ENCODE measurements at regions not wholly inside any gene's neighbourhood (a gene's known extent, or its start where the extent isn't known, plus 50 kb on each side); places are given as distances from the start of the nearest gene placed in this dataset.

DNA sequence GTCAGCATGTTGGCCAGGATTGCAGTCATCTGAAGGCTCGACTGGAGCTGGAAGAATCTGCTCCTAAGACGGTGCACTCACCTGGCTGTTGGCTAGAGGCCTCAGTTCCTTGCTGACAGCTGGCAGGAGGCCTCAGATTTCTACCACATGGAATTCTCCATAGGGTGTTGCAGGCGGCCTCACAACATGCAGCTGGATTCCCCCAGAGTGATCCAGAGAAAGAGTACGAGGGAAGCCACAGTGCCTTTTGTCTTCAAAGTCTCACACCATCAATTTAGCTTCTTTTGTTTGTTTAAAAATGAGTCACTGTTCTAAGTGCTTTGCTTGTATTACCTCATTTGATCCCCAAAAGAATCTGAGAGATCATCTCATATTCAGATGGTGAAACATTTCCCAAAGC, 65.5 kb upstream of the FYN start:
- ATAC-seq (no peak), DNase-seq (no peak)
- H3K4me1 Mint-ChIP-seq, result peaks cover 0 to 12% (median 0%) of the 10 kb centered on the region in 7 donors
- no peak overlapping the region for H3K4me3 ChIP-seq (ENCODE audit: low read length)
- peaks cover 0 to 9% (median 0%) of the 10 kb centered on the region in 5 donors for H3K36me3 Mint-ChIP-seq
- no peak overlapping the region for H3K27ac ChIP-seq (ENCODE audit: low read depth, low read length)
- no peaks in the 10 kb centered on the region for H3K36me3 ChIP-seq (ENCODE audit: control insufficient read depth in 2 of 3, insufficient read depth in 3 of 3, low read length in 3 of 3)
- no peak overlapping the region for H3K4me3 Mint-ChIP-seq
- intact Hi-C loops (cut with micrococcal nuclease), result no loop called here
- no peaks in the 10 kb centered on the region for H3K4me1 ChIP-seq (ENCODE audit: control insufficient read depth in 2 of 2, insufficient read depth in 2 of 2, low read length in 2 of 2)
- no peaks in the 10 kb centered on the region for H3K9me3 ChIP-seq (ENCODE audit: control insufficient read depth in 2 of 3, low read length in 3 of 3)
- H3K27me3 Mint-ChIP-seq, result peaks cover 0 to 3% (median 0%) of the 10 kb centered on the region in 5 donors
- ChIA-PET POLR2A (interaction anchor here (0.5 to 1.3 kb wide), 6 partner anchors 11 to 449 kb away, joined by 3 to 4 read pairs (median 3); no protein-coding TSS in a partner anchor), CTCF (interaction anchor here (1.0 kb wide), 1 partner anchor 16 kb away, joined by 3 read pairs; no protein-coding TSS in a partner anchor)
- no peak overlapping the region for H3K27ac Mint-ChIP-seq
- H3K9me3 Mint-ChIP-seq, result peaks cover 0 to 12% (median 0%) of the 10 kb centered on the region in 11 donors
- no peaks in the 10 kb centered on the region for H3K27me3 ChIP-seq (ENCODE audit: control insufficient read depth in 2 of 2, insufficient read depth in 2 of 2, low read length in 2 of 2)

DNA sequence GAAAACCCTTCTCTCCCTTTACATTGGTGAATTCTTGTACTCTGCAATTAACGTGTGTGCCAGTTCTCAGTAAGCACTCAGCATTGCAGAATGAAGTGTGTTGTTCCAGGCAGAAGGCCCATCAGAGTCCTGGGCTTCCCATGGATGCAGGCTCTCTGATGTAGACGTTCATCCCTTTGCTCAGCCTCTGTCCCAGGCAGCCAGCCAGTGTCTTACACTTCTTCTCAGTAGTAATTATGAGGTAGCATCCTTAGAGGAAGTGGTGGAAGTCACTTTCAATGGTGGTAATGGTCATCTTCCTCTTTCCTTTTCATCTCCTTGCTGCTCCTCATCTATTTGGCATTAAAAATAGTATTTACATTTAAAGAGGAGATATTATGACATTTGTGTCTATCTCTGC, 66.7 kb upstream of the FYN start:
- intact Hi-C loops (cut with micrococcal nuclease), result no loop called here
- peaks cover 0 to 16% (median 0%) of the 10 kb centered on the region in 7 donors for H3K4me1 Mint-ChIP-seq
- H3K27ac Mint-ChIP-seq, result peak overlapping the region in 1 of 9 donors; percentile 11

DNA sequence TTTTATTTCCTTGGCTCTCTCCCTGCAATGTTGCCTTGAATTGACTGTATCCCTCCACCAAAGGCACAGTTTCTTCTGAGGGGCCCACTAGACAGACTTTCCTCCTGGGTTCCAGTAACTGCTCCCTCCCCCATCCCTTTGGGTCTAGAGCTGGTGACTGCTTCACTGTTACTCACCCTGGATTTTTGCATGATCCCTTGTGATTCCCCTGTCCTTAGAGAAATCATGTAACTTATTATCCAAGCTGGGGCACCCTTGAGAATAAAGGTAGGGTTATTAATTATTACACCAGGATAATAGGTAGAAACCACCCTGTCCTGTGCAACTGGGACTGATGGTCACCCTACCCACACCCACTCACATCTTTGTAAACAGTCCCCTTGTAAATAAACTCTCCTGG, 67.5 kb upstream of the FYN start:
- Mint-ChIP-seq H3K9me3 (peaks cover 0 to 15% (median 0%) of the 10 kb centered on the region in 11 donors), H3K27me3 (peaks cover 0 to 4% (median 0%) of the 10 kb centered on the region in 5 donors), H3K4me3 (no peak overlapping the region), H3K4me1 (peaks cover 0 to 15% (median 0%) of the 10 kb centered on the region in 7 donors), H3K36me3 (peaks cover 0 to 9% (median 0%) of the 10 kb centered on the region in 5 donors), H3K27ac (peak overlapping the region in 1 of 9 donors; percentile 23)
- Histone ChIP-seq H3K4me3 (ENCODE audit: low read length) (no peak overlapping the region), H3K4me1 (ENCODE audit: control insufficient read depth in 2 of 2, insufficient read depth in 2 of 2, low read length in 2 of 2) (no peaks in the 10 kb centered on the region), H3K27ac (ENCODE audit: low read depth, low read length) (no peak overlapping the region), H3K9me3 (ENCODE audit: control insufficient read depth in 2 of 3, low read length in 3 of 3) (no peaks in the 10 kb centered on the region), H3K36me3 (ENCODE audit: control insufficient read depth in 2 of 3, insufficient read depth in 3 of 3, low read length in 3 of 3) (no peaks in the 10 kb centered on the region), H3K27me3 (ENCODE audit: control insufficient read depth in 2 of 2, insufficient read depth in 2 of 2, low read length in 2 of 2) (no peaks in the 10 kb centered on the region)
- intact Hi-C loops (cut with micrococcal nuclease), result no loop called here
- ATAC-seq, result no peak
- POLR2A ChIA-PET, result interaction anchor here (0.6 kb wide), 1 partner anchor 30 kb away, joined by 3 read pairs; no protein-coding TSS in a partner anchor
- DNase-seq, result no peak
- CTCF ChIA-PET, result interaction anchor here (0.6 kb wide), 1 partner anchor 199 kb away, joined by 3 read pairs; no protein-coding TSS in a partner anchor

More for the DNA sequence above, 66.7 kb upstream of the FYN start:
- H3K4me3 Mint-ChIP-seq, result no peak overlapping the region
- H3K9me3 ChIP-seq (ENCODE audit: control insufficient read depth in 2 of 3, low read length in 3 of 3), result no peaks in the 10 kb centered on the region
- H3K36me3 Mint-ChIP-seq, result peaks cover 0 to 9% (median 0%) of the 10 kb centered on the region in 5 donors
- H3K36me3 ChIP-seq (ENCODE audit: control insufficient read depth in 2 of 3, insufficient read depth in 3 of 3, low read length in 3 of 3), result no peaks in the 10 kb centered on the region
- no peaks in the 10 kb centered on the region for H3K4me1 ChIP-seq (ENCODE audit: control insufficient read depth in 2 of 2, insufficient read depth in 2 of 2, low read length in 2 of 2)
- ATAC-seq, result peak; percentile 56
- CTCF ChIA-PET, result no interaction called here
- no peaks in the 10 kb centered on the region for H3K27me3 ChIP-seq (ENCODE audit: control insufficient read depth in 2 of 2, insufficient read depth in 2 of 2, low read length in 2 of 2)
- H3K27ac ChIP-seq (ENCODE audit: low read depth, low read length), result no peak overlapping the region
- no peak overlapping the region for H3K4me3 ChIP-seq (ENCODE audit: low read length)
- H3K27me3 Mint-ChIP-seq, result peaks cover 0 to 4% (median 0%) of the 10 kb centered on the region in 5 donors
- peaks cover 0 to 17% (median 0%) of the 10 kb centered on the region in 11 donors for H3K9me3 Mint-ChIP-seq
- no peak for DNase-seq
- POLR2A ChIA-PET, result interaction anchor here (0.6 kb wide), 1 partner anchor 30 kb away, joined by 3 read pairs; no protein-coding TSS in a partner anchor

DNA sequence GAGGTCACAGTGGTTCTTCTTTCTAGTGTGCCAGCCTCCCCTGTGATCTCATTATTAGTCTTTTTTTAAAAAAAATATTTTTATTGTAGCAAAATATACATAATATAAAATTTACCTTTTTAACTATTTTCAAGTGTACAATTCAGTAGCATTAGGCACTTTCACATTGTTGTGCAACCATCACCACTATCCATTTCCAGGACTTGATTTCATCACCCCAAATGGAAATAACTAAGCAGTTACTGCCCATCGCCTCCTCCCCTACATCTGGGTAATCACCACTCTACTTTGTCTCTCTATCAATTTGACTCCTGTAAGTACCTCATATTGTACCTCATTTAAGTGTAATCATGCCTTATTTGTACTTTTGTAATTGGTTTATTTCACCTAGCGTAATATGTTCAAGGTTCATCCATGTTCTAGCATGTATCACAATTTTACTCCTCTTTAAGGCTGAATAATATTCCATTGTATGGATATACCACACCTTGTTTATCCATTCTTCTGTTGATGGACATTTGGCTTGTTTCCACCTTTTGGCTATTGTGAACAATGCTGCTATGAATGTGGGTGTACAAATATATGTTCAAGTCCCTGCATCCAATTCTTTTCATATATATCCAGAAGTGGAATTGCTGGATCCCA, 68.6 kb upstream of the FYN start:
- no peaks in the 10 kb centered on the region for H3K4me1 ChIP-seq (ENCODE audit: control insufficient read depth in 2 of 2, insufficient read depth in 2 of 2, low read length in 2 of 2)
- CTCF ChIA-PET, result interaction anchor here (0.6 kb wide), 1 partner anchor 249 kb away, joined by 4 read pairs; no protein-coding TSS in a partner anchor
- peaks cover 0 to 9% (median 0%) of the 10 kb centered on the region in 5 donors for H3K36me3 Mint-ChIP-seq

DNA sequence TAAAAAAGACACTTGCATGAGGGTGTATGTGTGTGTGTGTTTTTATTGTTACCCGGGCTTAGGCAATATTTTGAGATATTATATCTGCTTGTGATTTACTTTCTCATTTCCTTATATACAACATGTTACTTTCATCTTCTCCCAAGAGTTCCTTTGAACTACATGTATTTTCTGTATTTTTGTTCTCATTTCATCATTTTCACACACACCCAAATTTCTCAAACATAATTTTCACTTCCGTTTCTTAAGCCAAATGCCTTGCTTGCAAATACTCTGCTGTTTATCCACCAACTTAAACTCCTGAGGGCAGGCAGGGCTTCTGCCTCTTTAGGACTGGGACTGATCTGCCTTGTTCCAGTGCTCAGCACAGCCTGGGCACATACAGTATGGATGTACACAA, 69.3 kb upstream of the FYN start:
- Histone ChIP-seq H3K9me3 (ENCODE audit: control insufficient read depth in 2 of 3, low read length in 3 of 3) (no peaks in the 10 kb centered on the region), H3K36me3 (ENCODE audit: control insufficient read depth in 2 of 3, insufficient read depth in 3 of 3, low read length in 3 of 3) (no peaks in the 10 kb centered on the region), H3K27ac (ENCODE audit: low read depth, low read length) (no peak overlapping the region), H3K27me3 (ENCODE audit: control insufficient read depth in 2 of 2, insufficient read depth in 2 of 2, low read length in 2 of 2) (no peaks in the 10 kb centered on the region), H3K4me1 (ENCODE audit: control insufficient read depth in 2 of 2, insufficient read depth in 2 of 2, low read length in 2 of 2) (no peaks in the 10 kb centered on the region), H3K4me3 (ENCODE audit: low read length) (no peak overlapping the region)
- Mint-ChIP-seq H3K27me3 (peaks cover 0 to 7% (median 0%) of the 10 kb centered on the region in 5 donors), H3K27ac (no peak overlapping the region), H3K4me1 (peaks cover 0 to 12% (median 0%) of the 10 kb centered on the region in 7 donors), H3K9me3 (peaks cover 0 to 14% (median 0%) of the 10 kb centered on the region in 11 donors), H3K36me3 (peaks cover 0 to 9% (median 0%) of the 10 kb centered on the region in 5 donors), H3K4me3 (no peak overlapping the region)
- POLR2A ChIA-PET, result no interaction called here
- ATAC-seq (peak; percentile 46), DNase-seq (no peak)
- intact Hi-C loops (cut with micrococcal nuclease), result no loop called here
- CTCF ChIA-PET, result interaction anchor here (1.0 kb wide), 1 partner anchor 64 kb away, joined by 3 read pairs; no protein-coding TSS in a partner anchor

More for the DNA sequence above, 68.6 kb upstream of the FYN start:
- Histone ChIP-seq H3K9me3 (ENCODE audit: control insufficient read depth in 2 of 3, low read length in 3 of 3) (no peaks in the 10 kb centered on the region), H3K36me3 (ENCODE audit: control insufficient read depth in 2 of 3, insufficient read depth in 3 of 3, low read length in 3 of 3) (no peaks in the 10 kb centered on the region), H3K4me3 (ENCODE audit: low read length) (no peak overlapping the region), H3K27ac (ENCODE audit: low read depth, low read length) (no peak overlapping the region), H3K27me3 (ENCODE audit: control insufficient read depth in 2 of 2, insufficient read depth in 2 of 2, low read length in 2 of 2) (no peaks in the 10 kb centered on the region)
- Mint-ChIP-seq H3K27ac (no peak overlapping the region), H3K27me3 (peaks cover 0 to 4% (median 0%) of the 10 kb centered on the region in 5 donors), H3K4me1 (peaks cover 0 to 12% (median 0%) of the 10 kb centered on the region in 7 donors), H3K9me3 (peaks cover 0 to 14% (median 0%) of the 10 kb centered on the region in 11 donors), H3K4me3 (no peak overlapping the region)
- ATAC-seq (no peak), DNase-seq (no peak)
- POLR2A ChIA-PET, result no interaction called here
- intact Hi-C loops (cut with micrococcal nuclease), result no loop called here

- Mint-ChIP-seq H3K27me3 (peaks cover 0 to 11% (median 0%) of the 10 kb centered on the region in 5 donors), H3K9me3 (peaks cover 0 to 14% (median 0%) of the 10 kb centered on the region in 11 donors), H3K36me3 (peaks cover 0 to 9% (median 0%) of the 10 kb centered on the region in 5 donors), H3K27ac (no peak overlapping the region), H3K4me1 (peaks cover 0 to 12% (median 0%) of the 10 kb centered on the region in 7 donors), H3K4me3 (no peak overlapping the region)
- H3K36me3 ChIP-seq (ENCODE audit: control insufficient read depth in 2 of 3, insufficient read depth in 3 of 3, low read length in 3 of 3), result no peaks in the 10 kb centered on the region
- H3K4me1 ChIP-seq (ENCODE audit: control insufficient read depth in 2 of 2, insufficient read depth in 2 of 2, low read length in 2 of 2), result no peaks in the 10 kb centered on the region
- H3K9me3 ChIP-seq (ENCODE audit: control insufficient read depth in 2 of 3, low read length in 3 of 3), result no peaks in the 10 kb centered on the region
- no peak overlapping the region for H3K4me3 ChIP-seq (ENCODE audit: low read length)
- ATAC-seq, result no peak
- H3K27ac ChIP-seq (ENCODE audit: low read depth, low read length), result no peak overlapping the region
- ChIA-PET CTCF (interaction anchor here (1.0 kb wide), 1 partner anchor 63 kb away, joined by 3 read pairs; no protein-coding TSS in a partner anchor), POLR2A (interaction anchor here (1.1 kb wide), 1 partner anchor 15 kb away, joined by 3 read pairs; no protein-coding TSS in a partner anchor)
- H3K27me3 ChIP-seq (ENCODE audit: control insufficient read depth in 2 of 2, insufficient read depth in 2 of 2, low read length in 2 of 2), result no peaks in the 10 kb centered on the region
- no peak for DNase-seq
- intact Hi-C loops (cut with micrococcal nuclease), result no loop called here
Observed at GRCh38 chr6:111943266-111943665, 70.0 kb upstream of the FYN start.

Data from naive thymus-derived CD4-positive, alpha-beta T cell (primary cell).